GM18951 (cell line): ENCODE measurements at regions not wholly inside any gene's neighbourhood (a gene's known extent, or its start where the extent isn't known, plus 50 kb on each side); places are given as distances from the start of the nearest gene placed in this dataset.

Experiments
- POLR2A ChIP-seq: IDR thresholded peaks from 4 replicates; pipeline ENCODE4 v1.6.1; 2011; ENCODE audit warnings: mild to moderate bottlenecking; ENCODE audit not compliant: insufficient read length, insufficient read depth; ENCODE audit errors: extremely low read depth
- in situ Hi-C: fragments of 300-500 bp; cut with MboI; formaldehyde crosslinking; loops from one replicate; pipeline ENCODE4 v1.12.0; 2022; ENCODE audit warnings: low sequenced_read_pairs, mixed read lengths, inconsistent platforms; ENCODE audit not compliant: unreplicated experiment

DNA sequence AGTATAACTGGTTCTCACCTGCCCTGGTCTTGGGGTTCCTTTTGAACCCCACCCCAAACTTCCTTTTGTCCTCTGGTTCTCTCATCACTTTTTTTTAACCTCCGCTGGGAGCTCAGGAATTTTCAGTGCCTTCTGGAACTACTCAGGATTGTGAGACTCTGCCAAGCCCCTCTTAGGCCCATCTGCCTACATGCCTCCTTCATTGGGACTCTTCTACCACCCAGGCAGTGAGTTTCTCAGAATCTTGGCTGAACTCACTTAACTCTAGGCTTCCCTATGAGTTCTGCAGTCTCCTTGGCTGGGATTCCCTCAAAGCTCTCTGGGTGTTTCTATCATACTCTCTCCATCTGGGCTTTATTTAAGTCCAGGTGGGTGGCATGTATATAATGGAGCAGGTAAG is 86.3 kb downstream of the MDH1 start:
- no peak for TF ChIP-seq POLR2A
- in situ Hi-C loops, result no loop called here

GRCh38 chr2:63676135-63676534 is 87.4 kb downstream of the MDH1 start:
- no peak for TF ChIP-seq POLR2A
- in situ Hi-C loops, result no loop called here

DNA sequence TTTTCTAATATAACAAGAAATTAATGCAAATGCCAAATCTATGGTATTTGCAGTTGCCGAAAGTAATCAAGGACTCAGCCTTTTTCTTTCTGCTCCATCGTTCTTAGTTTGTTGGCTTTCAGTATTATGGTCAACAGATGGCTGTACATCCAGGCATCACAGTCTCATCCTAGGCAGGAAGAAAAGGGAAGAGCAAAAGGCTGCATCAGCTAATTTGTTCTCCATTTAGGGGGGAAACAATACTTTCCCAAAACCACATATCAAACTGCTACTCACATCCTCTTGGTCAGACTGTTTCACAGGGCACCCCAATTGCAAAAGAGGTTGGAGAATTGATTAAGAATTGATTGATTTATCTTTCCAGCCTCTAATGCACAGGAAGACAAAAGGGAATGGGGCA is 89.3 kb downstream of the MDH1 start:
- TF ChIP-seq POLR2A, result no peak
- in situ Hi-C loops, result no loop called here

- in situ Hi-C loops, result no loop called here
- no peak for TF ChIP-seq POLR2A
Observed at GRCh38 chr2:63678551-63678950, 89.8 kb downstream of the MDH1 start.

- in situ Hi-C loops, result no loop called here
- no peak for TF ChIP-seq POLR2A
Observed at GRCh38 chr2:63679252-63679855, 90.6 kb downstream of the MDH1 start.

DNA sequence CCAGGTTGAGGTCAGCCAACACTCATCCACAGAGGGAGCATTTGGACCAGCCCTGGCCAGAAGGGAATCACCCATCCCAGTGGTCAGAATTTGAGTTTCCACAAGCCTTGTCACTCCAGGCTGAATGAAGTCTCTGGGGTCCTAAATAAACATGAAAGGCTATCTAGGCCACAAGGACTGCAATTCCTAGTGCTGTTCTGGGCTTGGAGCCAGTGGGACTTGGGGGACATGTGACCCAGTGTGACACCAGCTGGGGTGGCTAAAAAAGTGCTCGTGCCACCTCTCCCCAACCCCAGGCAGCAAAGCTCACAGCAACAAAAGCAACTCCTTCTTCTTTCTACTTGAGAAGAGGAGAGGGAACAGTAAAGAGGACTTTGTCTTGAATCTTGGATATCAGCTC is 91.7 kb downstream of the MDH1 start:
- in situ Hi-C loops, result no loop called here
- no peak for TF ChIP-seq POLR2A

- in situ Hi-C loops, result no loop called here
- TF ChIP-seq POLR2A, result no peak
Observed at GRCh38 chr2:63681896-63682295, 93.1 kb downstream of the MDH1 start.

DNA sequence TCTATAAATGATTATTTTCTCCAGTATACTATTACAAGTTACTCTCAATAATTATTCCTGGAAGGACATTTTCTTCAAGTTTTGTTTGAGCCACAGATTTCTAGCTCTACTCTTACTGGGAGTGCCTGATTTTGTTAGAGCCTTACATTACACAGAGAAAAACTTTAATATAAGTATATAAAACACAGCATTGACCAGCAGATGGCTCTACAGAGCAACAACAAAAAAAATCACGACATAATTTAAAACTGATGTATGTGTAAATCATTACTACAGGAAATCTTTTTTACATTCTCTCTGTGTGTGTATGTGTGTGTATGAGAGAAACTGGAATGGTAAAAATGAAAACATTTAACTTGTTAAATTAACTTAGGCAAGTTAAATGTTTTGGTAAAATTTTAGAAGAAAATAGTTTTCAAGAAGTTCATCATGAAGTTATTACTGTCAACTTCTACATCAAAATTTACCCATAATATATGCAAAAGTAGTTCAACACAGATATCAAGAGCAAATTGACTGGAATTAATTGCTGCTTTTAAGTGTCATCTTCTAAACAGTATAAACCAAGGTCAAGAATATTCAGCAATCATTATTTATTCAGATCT is 103.3 kb downstream of the MDH1 start:
- no peak for TF ChIP-seq POLR2A
- in situ Hi-C loops, result loop anchor here (10.0 kb wide), 1 partner anchor 173 kb away; no protein-coding TSS in a partner anchor

DNA sequence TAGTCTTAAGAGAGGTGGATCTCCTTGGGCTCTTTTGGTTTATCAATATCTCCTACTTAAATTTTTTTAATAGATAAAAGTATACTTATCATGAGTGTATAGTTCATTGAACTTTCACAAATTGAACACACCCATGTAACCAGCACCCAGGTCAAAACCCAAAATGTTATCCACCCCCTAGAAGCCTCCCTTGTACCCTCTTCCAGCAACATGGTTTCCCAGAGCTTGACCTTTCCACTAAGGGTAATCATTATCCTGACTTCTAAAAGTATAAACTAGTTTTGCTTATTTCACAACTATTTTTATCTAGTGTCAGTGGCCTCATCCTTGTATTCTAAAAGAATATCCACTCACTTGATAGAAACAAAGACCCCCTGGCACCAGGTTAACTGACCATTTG is 106.8 kb downstream of the MDH1 start:
- TF ChIP-seq POLR2A, result no peak
- in situ Hi-C loops, result loop anchor here (10.0 kb wide), 1 partner anchor 169 kb away; no protein-coding TSS in a partner anchor

GRCh38 chr2:63696496-63696895 is 107.7 kb downstream of the MDH1 start:
- no peak for TF ChIP-seq POLR2A
- in situ Hi-C loops, result loop anchor here (10.0 kb wide), 1 partner anchor 168 kb away; no protein-coding TSS in a partner anchor

DNA sequence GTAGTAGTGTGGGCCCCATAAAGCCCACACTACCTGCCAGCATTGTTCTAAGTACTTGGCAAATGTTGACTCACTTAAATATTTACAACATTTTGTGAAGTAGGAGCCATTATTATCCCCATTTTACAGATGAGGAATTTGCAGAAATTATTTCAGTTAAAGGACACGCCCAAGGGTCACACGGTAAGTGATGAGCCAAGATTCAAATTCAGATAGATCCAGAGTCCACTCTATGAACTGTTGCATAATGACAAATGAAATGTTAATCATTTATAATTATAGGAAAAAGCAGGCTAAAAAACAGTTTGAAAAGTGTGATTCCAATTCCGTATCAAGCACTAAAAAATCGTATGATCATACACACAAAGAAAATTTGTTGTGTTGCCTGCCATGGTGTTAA is 108.4 kb downstream of the MDH1 start:
- in situ Hi-C loops, result loop anchor here (10.0 kb wide), 1 partner anchor 168 kb away; no protein-coding TSS in a partner anchor
- TF ChIP-seq POLR2A, result no peak

GRCh38 chr2:63698786-63699548 is 110.2 kb downstream of the MDH1 start:
- no peak for TF ChIP-seq POLR2A
- in situ Hi-C loops, result loop anchor here (10.0 kb wide), 1 partner anchor 166 kb away; no protein-coding TSS in a partner anchor

DNA sequence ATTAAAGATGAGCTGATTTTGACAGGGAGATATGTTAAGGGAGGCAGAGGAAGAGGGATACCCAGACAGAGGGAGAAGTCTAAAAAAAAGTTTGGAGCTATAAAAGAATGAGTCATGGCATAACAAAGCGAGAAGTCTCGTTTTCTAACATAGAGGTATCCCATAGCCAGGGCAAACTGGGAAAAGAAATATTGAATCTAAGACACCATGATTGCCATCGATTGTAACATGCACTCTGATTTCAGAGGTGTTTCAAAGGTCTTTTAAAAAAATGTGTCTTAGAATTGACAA is 110.7 kb downstream of the MDH1 start:
- in situ Hi-C loops, result loop anchor here (10.0 kb wide), 1 partner anchor 165 kb away; no protein-coding TSS in a partner anchor
- TF ChIP-seq POLR2A, result no peak

GRCh38 chr2:63700271-63700670 is 111.5 kb downstream of the MDH1 start:
- in situ Hi-C loops, result no loop called here
- TF ChIP-seq POLR2A, result no peak
